ENCODE measurements at regions not wholly inside any gene's neighbourhood (a gene's known extent, or its start where the extent isn't known, plus 50 kb on each side); places are given as distances from the start of the nearest gene placed in this dataset.

DNA sequence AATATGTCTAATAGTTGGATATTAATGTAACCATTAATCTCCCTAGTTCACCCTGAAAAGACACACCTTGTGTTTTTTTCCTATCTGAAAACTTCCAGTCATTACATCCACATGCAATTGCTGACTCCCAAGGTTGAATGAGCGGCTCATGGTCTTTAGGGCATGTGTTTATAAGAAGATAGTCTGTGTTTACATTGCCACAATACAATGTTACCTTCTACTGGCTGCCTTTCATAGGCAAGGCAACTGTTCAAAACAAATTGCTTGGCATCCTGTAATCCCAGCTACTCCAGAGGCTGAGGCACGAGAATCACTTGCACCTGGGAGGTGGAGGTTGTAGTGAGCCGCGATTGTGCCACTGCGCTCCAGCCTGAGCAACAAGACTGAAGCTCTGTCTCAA, 52.6 kb upstream of the GPCPD1 start:
- TF ChIP-seq, protein P1, sequence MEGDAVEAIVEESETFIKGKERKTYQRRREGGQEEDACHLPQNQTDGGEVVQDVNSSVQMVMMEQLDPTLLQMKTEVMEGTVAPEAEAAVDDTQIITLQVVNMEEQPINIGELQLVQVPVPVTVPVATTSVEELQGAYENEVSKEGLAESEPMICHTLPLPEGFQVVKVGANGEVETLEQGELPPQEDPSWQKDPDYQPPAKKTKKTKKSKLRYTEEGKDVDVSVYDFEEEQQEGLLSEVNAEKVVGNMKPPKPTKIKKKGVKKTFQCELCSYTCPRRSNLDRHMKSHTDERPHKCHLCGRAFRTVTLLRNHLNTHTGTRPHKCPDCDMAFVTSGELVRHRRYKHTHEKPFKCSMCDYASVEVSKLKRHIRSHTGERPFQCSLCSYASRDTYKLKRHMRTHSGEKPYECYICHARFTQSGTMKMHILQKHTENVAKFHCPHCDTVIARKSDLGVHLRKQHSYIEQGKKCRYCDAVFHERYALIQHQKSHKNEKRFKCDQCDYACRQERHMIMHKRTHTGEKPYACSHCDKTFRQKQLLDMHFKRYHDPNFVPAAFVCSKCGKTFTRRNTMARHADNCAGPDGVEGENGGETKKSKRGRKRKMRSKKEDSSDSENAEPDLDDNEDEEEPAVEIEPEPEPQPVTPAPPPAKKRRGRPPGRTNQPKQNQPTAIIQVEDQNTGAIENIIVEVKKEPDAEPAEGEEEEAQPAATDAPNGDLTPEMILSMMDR (IDR thresholded peaks at IDR 0.05 in 2 of 3, conservative IDR thresholded peaks at IDR 0.05 in 1 of 3; ENCODE audit: insufficient read depth in 2 of 3, low read depth in 1 of 3, low read length in 3 of 3) = no peak
- TF ChIP-seq ZNF174 (CRISPR knock-in tag; IDR thresholded peaks at IDR 0.05) (no peak), SIX5 (IDR thresholded peaks at IDR 0.05; ENCODE audit: borderline replicate concordance in 1 of 2, insufficient read depth in 1 of 2, low read depth in 1 of 2, low read length in 2 of 2) (no peak), MYC (IDR thresholded peaks at IDR 0.05; ENCODE audit: low read depth, low read length) (no peak), MYC (CRISPR knock-in tag; IDR thresholded peaks at IDR 0.05; ENCODE audit: borderline replicate concordance, low read depth) (no peak)
- TF ChIP-seq, protein P2, sequence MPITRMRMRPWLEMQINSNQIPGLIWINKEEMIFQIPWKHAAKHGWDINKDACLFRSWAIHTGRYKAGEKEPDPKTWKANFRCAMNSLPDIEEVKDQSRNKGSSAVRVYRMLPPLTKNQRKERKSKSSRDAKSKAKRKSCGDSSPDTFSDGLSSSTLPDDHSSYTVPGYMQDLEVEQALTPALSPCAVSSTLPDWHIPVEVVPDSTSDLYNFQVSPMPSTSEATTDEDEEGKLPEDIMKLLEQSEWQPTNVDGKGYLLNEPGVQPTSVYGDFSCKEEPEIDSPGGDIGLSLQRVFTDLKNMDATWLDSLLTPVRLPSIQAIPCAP (CRISPR knock-in tag; IDR thresholded peaks at IDR 0.05; ENCODE audit: borderline replicate concordance) = no peak

Data from K562 (cell line).